GM18517 (cell line): ENCODE measurements at regions not wholly inside any gene's neighbourhood (a gene's known extent, or its start where the extent isn't known, plus 50 kb on each side); places are given as distances from the start of the nearest gene placed in this dataset.

Experiments
- ATAC-seq: cut with Tn5 transposase; IDR thresholded peaks from one replicate; pipeline ENCODE4 v1.9.1; 2021; ENCODE audit warnings: mild to moderate bottlenecking, moderate library complexity; ENCODE audit not compliant: unreplicated experiment

DNA sequence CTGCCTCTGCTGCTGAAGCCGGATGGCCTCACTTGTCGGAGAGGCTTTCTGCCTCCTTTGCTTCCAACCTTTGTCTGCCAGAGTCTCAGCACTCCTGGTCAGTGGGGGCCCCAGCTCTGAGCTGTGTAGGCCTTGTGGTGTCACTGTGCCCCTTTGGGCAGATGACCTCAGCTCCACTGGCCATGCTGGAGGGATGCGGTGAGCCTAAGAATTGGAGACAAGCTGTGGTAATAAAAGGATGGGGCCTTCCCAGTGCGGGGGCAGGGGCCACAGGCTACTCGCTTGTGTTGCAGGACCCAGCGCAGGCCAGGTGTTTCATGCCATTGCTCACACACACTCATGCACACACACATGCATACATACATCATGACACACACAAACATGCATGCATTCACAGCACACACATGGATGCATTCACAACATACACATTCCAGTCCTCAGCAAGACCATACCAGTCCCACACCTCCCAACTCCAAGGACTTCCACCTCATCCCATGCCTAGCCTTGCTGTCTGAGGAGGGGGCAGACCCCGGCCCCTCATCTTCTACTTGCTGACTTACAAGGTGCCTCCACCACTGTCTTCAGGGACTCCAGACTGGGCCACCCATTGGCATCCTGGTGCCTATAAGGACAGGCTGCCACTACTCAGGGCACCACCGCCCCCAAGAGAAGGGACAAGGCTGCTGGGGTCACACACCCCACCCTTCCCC, 237.7 kb downstream of the SYK start:
- no peak for ATAC-seq

DNA sequence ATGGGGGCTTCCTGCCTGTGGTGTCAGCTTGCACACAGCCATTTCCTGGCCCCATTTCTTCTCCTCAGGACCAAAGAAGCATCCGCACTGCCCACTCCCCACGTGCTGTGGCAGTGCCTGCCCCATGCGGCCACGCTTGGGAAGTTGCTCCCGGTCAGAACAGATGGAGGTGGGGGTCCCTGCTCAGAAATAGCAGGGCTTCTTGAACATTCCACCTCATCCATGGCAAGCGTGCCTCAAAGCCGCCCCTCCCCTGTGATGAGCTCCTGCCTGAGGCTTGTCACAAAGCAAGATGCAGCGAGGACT, 238.2 kb downstream of the SYK start:
- no peak for ATAC-seq

DNA sequence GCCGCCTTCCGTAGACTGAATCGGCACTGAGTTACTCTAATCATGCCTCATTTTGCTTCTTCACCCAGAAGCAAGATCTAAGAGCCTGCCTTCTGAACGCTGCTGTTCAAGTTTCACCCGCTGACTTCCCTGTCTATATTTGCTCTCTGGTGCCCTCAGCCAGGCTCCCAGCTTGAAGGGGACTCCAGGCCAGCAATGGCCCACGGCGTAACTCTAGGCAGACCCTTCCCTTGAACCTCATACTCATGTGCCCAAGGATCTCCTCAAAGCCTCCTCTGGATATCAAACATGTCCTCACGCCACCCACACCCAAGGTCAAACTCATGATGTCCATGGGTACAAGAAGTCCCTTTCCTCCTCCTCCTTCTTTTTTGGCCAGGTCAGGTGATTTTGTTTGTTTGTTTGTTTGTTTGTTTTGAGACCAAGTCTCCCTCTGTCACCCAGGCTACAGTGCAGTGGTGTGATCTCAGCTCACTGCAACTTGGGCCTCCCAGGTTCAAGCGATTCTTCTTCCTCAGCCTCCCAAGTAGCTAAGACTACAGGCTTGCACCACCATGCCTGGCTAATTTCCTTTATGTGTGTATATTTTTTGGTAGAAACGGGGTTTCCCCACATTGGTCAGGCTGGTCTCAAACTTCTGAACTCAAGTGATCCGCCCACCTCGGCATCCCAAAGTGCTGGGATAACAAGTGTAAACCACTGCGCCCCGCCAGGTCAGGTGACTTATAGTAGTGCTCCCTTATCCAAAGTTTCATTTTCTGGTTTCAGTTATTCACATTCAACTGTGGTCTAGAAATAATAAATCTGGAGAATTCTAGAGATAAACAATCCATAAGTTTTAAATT, 239.0 kb downstream of the SYK start:
- ATAC-seq: no peak

DNA sequence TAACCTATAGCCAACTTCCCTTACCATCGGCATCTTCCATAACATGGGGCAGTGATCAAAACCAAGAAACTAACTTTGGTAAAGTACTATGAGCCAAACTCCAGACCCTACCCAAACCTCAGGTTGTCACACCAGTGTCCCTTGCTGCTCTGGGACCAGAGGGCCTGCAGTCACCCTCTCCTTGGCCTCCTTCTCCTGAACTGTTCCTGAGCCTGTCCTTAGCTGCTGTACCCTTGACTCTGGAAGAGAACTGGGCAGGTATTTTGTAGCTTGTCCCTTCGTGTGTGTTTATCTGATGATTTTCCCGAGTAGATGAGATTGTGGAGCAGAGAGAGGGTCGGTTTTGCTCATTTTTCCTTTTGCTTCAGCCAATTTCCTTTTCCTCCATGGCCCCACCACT, 240.4 kb downstream of the SYK start:
- ATAC-seq: no peak

DNA sequence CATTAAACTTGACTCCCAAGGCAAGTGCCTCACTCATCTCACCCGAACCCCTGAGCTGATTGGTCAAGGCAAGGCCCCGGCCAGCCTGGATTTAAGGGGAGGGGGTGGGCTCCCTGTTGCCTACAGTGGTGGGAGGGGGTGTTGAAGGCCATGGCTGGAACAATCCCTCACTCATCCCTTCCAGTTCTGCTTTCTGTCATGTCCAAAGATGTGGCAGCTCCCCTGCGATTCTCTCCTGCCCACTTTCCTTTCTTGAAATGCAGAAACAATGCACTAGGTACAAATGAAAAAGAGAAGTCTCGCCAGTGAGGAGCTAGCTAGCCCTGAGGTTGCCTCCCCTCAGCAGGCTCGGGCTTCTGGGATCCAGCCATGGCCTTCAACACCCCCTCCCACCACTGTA, 240.9 kb downstream of the SYK start:
- no peak for ATAC-seq

DNA sequence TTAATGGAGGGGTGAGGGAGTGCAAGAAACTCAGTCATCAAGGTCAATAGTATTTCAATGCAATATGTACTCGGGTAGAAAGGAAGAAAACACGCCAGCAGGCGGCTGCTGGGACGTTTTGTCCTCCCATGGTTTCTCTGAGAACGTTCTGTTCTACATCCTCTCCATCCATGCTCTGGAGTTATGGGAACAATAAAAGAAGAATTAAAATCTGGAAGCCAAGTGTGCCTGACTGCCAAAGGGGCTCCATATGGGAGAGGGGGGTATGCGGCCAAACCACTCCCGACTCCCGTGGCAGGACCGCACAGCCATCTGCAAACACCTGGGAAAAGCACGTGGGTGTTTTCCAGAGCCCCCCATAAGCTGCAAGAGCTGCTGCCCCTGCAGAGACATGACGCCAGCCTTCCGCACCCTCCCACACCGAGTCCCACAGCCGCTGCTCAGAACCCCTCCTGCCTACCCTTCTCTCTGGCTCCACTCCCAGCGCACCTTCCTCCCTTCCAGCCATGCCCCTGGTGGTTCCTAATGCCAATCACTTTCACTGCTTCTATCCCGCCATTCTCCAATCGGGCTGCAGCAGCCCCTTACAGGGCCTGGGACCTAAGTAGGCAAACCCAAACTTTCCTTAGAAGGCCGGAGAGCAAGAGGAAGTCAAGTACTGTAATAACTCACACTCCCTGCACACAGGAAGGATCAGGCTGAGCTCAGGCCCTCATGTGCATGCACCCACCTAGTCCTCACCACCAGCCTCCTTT, 241.6 kb downstream of the SYK start:
- no peak for ATAC-seq

DNA sequence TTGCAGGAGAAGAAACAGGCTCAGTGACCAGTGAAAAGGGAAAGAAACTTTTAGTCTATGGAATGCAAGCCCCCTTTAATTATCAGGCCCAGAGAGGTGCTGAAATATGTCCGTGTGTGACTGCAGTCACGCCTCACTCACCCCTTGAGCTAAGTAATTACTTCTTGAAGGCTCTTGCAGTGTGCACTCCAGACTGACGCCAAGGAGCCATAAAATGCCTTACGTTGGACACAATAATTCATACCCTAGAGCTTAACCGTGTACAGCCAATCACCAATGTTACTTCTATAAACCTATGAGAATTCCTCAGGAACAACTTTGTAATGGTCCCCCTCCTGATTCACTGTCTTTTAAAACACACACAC, 242.2 kb downstream of the SYK start:
- no peak for ATAC-seq

DNA sequence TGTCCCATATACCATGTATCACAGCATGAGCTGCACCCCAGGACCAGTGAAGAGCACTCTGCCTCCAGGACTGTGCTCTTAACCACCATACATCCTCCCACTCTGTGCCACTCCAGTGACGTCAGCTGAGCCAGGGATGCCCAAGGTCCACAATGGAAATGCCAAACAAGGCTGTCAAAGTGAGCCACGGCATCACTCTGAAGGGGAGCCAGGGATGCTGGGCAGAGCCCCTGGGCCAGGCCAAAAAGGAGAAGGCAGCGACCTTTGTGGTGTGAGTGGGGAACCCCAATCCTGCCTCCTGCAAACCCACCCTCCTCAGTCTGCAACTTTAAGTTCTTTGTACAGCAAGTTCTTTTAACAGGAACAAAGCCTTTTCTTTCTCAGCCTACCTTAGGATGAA, 242.7 kb downstream of the SYK start:
- ATAC-seq: no peak

DNA sequence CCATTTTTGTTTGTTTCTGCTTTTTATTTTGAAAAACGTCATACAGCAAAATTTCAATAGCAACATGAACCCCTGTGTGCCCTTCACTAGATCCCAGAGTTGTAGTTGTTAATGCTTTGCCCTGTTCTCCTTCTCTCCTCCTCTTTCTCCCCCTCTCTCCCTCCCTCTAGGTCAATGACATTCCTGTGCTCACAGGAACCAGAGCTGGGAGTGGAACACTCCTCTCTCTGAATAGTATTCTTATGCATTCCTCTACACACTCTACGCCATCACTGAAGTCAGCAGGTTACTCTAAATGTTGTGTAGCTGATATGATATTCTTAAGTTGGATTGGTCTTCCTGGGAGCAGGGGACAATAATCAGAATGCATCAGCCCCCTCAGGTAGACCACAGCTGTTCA, 243.4 kb downstream of the SYK start:
- no peak for ATAC-seq

DNA sequence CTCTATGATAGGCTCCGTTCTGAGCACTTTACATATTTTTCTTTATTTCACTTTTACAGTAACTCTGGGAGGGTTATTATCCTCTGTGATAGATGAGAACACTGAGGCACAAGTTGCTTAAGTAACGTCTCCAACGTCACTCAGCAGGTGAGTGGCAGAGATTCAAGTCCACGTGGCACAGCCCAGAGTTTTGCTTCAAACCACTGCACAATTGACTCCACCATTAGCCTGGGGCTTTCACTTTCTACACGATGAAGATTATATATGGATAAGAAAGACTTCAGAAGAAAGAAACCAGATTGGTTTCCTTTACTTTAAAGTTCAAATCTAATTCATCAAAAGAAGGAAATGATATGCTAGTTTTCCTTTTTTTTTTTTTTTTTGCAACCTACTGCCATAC, 245.9 kb downstream of the SYK start:
- no peak for ATAC-seq

DNA sequence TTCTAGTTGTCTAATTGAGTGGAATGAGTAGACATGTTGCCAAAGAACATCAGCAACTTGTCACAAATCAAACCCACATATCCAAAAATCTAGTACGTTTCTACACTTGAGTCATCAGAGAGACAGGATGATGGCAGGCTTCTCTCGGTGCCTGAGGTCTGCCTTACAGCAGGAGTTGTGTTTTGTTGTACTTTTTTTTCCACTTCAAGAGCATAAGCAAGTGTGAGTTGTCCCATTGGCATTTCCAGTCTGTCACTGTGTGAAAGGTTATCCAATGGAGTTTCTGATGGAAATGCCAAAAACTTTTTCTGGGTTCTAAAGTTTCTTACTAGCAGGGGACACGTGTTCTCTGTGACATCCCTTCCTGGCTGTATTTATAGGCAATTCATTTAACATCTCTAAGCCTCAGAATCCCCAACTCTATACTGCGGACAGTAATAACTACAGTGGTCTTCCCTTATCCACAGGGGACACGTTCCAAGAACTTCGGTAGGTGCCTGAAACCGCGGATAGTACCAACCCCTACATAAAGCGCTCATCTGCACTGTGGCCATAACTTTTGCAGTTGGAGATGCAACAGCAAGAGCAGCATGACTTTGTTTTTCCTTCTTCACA, 246.5 kb downstream of the SYK start:
- ATAC-seq: no peak

DNA sequence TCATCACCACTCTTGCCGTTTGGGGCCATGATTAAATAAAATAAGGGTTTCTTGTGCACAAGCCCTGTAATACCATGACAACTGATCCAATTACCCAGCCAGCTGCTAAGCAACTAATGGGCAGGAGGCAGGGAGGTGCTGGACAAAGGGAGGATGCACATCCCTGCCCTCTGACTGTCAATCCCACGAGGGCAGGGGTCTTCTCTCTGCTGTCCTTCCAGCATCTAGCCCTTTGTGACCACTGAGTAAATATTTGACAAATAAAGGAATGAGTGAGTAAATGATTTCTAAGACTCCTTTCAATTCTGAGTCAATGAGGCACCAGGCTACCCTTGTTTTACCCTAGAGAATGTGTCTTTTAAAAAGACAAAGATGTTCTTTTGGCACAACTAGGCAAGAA, 247.1 kb downstream of the SYK start:
- no peak for ATAC-seq

DNA sequence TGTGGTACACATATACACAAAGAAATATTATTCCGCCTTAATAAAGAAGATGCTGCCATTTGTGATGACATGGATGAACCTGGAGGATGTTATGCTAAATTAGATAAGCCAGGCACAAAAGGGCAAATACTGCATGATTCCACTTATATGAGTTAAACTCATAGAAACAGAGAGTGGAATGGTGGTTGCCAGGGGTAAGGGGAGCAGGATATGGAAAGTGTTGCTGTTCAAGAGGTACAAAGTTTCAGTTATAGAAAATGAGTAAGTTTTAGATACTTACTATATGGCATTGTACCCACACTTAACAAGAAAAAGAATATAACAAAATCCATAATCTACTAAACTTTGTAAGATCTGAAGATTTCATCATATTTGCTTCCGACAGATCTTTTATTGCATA, 252.2 kb downstream of the SYK start:
- no peak for ATAC-seq

DNA sequence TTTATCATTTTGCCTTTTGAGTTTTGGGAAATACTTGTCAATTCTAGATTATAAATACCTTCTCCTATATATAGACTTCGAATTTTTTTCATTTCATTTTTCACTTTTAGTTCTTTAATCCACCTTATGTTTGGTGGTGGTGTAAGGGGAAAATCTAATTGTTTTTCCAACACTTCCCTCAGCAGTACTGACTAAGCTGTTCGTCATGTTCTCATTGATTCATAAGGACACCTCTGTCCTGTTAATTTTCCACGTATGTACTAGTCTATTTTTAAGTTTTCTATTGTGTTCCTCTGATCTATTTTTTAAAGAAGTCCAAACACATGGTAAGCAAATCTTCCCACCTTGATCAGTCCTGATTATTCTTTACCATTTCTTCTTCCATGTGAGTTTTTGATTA, 254.2 kb downstream of the SYK start:
- ATAC-seq: no peak

DNA sequence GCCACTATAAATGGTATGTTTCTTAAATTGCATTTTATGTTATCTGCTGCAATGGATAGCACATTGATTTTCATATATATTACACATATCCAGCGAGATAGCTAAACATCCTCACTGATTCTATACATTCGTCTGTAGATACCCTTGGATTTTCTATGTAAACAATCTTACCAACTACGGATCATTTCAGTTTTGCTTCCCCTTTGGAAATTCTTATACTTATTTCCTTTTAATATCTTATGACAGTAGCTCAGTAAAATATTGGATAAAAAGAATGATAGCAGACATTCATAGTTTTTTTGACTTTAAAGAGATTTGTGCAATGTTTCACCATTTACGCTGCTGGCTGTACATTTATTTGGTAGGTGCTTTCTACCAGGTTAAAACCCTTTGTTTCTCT, 254.9 kb downstream of the SYK start:
- ATAC-seq: no peak

DNA sequence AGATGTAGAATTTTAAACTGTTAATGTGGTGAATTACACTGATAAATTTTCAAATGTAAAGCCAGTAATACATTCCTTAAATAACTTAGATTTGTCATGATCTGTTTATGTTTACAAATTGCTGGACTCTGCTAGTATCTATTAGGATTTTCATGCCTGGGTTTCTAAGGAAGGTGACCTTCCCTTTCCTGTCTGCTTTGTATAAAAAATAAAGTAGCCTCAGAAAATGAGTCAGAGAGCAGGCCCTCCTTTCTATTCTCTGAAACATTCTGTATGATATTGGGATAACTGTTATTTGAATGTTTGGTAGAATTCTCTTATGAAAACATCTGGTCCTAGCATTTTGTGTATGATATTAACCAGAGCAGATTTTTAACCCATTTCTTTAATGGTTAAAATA, 255.3 kb downstream of the SYK start:
- ATAC-seq: no peak

DNA sequence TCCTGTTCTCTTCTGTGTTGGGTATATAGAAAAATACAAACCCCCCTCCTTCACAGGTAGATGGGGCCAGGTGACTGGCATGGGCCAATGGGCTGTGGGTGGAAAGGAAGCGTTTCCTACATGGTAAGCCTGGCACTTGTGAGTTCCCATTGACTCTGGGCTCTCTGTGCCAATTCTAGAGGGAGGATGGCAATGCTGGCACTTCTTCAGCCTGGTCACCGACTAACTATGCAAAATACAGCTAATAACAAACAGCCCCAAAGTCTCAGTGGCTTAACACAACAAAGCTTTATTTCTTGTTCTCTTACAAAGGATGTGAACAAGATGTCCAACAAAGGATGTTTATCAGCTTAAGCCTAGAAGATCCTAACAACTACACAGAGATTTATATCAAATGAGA, 258.1 kb downstream of the SYK start:
- no peak for ATAC-seq

DNA sequence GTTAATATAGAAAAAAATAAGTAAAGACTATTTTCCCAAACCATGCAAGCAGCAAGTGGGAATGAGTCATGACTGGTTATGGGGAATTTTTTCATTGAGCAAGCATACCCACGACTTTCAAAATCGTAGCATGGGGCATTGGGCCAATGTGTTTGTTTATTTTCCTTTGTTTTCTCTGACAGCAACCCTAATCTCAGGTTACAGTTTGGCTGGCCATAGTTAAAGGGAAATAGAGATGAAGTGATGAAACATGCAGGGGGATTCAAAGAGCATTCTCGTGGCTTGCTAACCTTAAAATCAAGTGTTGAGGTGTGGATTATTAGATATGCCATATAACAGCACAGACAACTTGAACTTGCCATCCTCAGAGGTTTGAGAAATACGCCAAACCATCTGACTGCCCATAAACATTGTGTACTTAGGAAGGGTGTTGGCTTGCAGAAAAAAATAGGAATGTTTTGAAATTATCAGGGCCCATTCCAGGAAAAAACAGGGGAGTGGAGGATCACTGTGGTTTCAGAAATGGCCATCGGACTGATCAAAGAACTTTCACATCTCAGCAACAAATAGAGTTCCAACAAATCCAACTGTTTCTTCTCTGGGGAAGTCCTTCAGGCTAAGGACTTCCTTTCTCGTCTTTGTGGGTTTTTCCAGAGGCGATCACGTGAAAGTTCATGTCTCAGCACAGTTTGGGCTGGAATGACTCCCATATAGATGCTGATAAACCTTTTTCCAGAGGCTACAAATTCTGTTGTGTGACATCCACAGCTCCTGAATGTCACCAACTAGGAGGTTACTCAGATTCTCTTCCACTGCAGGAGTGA, 259.1 kb downstream of the SYK start:
- ATAC-seq: no peak

DNA sequence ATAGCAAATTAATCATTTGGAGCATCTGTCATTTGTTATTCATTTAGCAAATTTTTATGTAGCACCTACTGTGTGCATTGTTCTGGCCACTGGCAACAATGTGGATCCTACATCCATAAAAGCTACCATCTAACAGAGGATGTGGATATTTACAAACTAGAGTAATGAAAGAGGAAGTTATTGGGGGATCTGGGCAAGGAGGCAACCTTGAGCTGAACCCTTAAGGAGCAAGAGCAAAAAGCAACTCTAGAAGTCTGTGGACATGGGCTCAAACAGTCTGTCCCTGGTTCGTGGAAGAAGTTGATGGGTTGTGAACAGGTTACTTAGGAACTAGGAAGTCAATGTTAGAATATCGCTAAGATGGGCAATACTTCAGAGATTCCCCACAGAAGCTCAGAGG, 259.9 kb downstream of the SYK start:
- ATAC-seq: no peak

DNA sequence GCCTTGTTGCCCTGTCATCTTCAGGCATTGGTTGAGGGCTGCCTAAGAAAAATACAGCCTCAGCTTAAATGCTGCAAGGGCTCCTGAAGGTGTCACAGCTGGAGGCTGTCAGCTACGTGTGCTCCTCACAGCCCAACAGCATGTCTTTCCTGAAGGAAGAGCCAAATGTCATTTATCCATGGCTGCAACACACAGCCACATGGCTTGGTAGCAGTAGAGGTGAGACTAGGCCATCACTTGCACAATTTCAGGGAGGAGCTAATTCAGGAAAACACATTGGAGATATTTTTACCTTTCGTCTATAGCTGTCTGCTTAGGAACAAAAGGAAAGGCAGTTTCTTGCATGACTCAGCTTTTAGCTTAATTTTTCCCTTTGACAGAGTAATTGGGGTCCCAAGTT, 260.7 kb downstream of the SYK start:
- no peak for ATAC-seq

DNA sequence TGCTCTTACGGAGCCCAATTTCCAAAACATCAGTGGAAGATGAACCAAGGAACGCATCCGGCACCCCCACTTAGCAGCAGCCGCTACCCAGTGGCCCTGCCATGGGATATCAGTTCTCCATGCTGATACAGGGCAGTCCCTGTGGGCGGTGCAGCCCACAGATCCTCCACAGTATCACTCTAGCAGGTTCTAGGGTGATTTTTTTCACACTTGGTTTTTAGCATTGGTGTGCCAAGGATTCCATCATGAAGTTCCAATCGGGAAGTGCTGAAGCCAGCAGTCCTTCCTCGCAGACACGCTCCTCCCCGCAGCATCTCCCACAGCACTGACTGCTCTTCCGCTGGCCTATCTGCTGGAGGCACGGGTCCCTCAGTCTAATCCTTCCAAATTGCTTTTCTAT, 261.9 kb downstream of the SYK start:
- no peak for ATAC-seq
